ENCODE measurements at regions not wholly inside any gene's neighbourhood (a gene's known extent, or its start where the extent isn't known, plus 50 kb on each side); places are given as distances from the start of the nearest gene placed in this dataset.
"Not testable (repeated sequence)": the region's sequence is repeated elsewhere in the genome, so short reads cannot be mapped to it uniquely, and the experiment has no call there.

DNA sequence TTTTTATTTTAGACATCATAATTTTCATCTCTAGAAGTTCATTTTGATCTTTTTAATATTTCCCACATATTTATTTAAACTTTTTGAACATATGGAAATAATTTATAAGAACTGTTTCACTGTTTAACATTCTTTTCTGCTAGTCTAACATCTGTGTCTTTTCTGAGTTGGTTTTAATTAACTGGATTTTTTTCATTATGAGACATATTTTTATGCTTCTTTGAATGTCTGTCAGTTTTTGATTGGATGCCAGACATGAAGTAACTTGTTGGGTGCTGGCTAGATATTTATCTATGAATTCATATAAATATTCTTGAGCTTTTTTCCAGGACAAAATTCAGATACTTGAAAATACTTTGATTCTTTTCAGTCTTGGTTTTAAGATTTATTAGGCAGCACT lies 317.8 kb upstream of the NCAM1 start:
- DNase-seq (ENCODE audit: low read depth in 2 of 2), result no peak

DNA sequence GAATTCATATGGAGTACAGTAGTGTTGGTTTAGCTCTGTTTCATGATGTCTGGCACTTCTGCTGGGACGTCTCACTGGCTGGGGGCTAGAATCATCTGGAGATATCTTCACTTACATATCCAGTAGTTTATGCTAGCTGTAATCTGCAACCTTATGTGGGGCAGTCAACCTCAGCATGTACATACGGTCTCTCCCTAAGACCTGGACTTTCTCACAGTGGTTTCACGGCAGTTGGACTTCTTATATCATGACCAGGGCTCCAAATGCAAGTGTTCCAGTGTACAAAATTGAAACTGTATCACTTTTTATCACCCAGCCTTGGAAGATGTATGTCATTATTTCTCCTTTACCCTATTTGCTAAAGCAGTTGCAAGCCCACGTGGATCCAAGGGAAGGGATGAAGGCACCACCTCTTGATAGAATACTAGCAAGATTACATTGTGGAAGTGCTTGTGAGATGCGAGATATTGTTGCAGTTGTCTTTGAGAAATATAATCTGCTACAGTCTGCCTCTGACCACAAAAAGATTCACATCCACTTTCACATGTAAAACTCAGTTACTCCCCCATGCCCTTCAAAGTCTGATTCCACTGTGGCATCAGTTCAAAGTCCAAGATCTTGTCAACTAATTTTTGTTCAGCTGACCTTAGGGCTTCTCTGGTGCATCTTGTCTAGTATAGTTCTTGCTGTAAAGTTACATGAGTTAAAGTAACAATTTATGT lies 316.6 kb upstream of the NCAM1 start:
- no peak for DNase-seq (ENCODE audit: low read depth in 2 of 2)

DNA sequence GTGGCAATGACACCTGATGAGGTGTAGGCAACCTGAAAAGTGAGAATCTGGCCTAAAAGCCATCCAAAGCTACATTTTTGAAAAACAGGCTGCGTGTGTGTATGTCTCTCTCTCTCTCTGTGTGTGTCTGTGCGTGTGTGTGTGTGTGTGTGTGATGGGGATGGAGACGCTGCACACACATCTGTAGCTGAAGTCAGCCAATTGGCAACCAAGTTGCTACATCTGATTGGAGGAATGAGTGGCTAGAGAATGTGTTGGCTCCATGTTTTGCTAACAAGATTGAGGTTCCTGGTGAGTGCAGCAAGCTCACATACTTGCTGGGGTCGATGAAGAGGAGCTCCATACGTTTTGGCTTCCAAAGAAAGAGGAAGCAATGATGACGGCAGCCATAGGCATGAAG lies 311.4 kb upstream of the NCAM1 start:
- DNase-seq (ENCODE audit: low read depth in 2 of 2), result no peak

DNA sequence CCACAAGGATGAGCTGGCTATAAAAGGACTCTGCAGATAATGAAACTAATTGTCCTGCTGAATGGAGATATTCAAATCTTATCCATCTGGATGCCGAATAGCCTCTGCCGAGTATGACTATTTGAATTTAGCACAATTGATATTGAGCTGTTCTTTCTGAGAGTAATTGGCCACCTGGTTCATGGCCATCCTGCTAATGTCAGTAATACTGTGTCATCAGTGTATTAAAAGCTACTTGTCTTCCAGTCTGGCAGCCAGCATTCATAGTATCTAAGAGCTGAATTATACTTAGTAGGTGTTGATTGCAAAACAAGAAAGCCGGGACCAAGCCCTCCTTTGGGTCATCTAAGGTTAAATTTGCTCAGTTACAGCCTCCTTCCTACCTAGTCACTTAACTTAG lies 310.7 kb upstream of the NCAM1 start:
- no peak for DNase-seq (ENCODE audit: low read depth in 2 of 2)

DNA sequence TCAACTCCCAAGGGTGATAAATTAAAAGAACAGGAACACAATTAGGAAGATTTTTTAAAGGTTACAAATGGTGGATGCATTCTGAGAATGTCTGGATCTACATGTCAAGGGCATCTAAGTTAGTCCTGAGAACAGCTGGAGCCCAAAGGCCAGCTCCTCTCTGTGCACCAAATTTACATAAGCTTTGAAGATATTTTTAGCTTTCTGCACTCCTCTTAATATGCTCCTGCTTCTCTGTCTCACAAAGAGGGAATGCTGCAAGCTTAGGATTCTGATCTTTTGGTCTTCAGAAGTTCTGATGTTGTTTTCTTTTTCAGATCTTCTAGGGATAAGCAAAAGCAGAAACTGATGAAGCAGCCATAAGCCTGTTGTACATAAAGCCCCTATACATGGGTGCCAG lies 309.8 kb upstream of the NCAM1 start:
- no peak for DNase-seq (ENCODE audit: low read depth in 2 of 2)

DNA sequence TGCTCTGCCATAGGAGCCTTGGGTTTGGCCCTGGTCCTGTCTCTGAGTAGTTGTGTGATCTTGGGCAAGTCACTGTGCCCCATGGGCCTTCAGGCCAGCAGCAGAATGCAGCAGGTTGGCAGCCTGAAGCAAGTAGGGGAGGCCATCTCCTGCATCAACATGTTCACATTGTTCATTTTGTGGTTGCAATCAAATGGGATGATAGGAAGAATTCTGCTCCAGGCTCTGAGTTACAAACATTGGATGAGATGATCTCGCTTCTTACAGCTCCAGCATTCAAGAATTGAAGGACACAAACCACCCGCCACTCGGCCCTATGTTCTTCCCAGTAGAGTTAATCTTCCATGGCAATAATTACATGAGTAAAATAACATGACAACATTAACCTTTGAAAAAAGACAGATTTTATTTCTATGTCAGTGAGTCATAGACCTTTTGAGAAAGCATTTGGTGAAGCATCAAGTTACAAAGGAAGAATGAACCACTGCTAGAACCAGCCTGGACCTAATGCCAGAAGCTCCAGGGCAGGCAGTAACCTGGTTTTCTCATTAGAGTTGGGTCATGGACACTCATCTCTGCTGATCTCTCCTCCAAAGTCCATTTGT lies 308.3 kb upstream of the NCAM1 start:
- DNase-seq (ENCODE audit: low read depth in 2 of 2), result no peak

DNA sequence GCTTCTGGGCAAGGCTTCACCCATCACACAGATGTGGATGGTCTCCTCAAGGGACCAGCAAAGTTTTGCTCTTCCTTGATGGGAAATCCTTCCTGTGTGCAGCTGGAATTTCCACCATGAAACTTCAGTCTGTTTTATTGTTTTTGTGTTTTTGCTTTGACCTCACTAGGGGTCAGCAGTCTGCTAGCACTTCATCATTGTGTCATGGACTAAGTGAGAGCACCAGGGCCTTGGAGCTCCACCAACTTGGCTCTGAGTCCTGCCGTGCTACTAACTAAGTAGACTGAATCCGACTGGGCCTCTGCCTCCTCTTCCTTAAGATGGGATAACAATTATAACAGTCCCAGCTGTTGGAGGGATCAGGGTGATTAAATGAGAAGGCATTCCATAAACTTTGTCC lies 305.8 kb upstream of the NCAM1 start:
- DNase-seq (ENCODE audit: low read depth in 2 of 2), result no peak

DNA sequence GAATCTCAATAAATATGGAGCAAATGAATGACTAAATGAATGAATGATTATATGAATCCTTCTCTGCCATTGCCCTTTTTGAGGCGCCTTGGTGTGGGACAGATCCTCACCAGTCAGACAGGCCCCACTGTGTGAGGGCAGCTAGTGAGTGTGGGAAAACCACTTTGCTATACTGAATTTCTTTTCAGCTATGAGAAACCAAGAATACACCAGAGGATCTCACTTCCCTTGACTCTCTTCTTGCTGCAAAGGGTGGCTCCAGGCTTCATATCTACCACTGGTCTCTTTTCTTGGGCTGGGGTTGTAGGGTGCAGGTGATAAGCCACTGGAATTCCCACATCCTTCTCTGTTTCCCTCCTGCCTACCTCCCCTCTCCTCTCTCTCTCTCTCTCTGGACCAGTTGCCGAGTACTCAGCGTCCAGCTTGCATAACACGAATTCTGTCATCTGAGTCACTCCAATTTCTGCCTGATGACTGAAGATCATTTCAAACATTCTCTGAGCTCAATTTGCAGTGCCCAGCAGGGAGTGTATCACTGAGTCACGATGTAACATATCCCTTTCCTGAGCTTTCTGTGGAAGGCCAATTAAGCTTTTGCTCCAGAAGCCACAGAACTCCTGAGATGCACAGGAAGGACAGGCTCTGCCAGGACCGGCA lies 304.3 kb upstream of the NCAM1 start:
- no peak for DNase-seq (ENCODE audit: low read depth in 2 of 2)

DNA sequence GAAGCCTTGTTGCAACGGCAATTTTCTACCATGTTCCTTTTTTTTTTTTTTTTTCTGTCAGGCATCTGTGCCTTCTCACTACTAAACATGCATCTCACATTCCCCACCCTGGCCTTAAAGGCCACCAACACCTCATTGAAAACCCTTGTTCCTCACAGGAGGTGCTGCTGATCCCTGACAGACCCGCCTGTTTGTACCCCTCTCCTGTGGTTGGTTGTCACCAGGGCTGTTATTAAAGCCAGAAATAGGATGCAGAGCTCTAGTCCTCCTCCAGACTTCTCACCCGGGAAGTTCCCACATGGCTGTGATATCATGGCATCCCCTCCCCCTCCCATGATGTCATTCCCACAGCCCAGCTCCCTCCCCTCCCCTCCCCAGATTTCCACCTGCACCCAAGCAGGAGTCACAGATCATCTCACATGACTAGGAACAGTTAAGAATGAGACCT lies 302.8 kb upstream of the NCAM1 start:
- DNase-seq (ENCODE audit: low read depth in 2 of 2), result no peak

DNA sequence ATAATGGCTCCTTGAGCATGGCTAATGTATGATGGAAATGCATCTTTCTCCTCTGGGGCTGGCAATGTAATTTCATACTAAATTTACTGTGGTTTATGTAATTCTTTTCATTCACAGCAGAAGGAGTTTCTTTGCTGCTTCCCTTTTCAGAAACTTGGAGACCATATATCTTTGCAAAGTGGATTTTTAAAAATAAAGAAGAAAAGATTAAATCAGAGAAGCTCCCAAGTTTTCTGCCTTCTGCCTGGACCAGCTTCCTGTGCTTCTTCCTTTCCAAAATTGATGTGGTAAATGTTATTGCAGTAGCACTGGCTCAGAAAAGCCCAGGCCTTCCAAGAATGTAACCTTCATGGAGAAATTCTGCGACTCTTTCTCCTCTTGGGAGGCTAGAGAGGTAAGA lies 300.1 kb upstream of the NCAM1 start:
- DNase-seq (ENCODE audit: low read depth in 2 of 2), result no peak

DNA sequence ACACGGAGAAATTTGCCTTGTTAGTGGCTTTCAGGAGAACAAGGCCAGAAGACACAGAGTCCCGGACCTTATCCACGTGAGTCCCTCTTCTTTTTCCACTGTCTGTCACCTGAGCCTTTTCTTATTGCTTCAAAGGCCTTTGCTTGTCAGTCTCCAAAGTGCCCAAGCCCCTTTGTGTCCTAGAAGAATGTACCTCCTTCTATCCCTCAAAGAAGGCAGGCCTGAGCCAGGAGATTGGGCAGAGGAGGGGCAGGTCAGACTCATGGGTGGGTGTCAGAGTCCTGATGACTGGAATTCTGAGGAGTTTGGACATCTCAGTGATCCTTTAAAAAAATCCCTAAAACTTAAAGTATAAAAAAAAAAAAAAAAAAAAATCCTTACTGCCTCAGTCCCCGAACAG lies 299.6 kb upstream of the NCAM1 start:
- no peak for DNase-seq (ENCODE audit: low read depth in 2 of 2)

DNA sequence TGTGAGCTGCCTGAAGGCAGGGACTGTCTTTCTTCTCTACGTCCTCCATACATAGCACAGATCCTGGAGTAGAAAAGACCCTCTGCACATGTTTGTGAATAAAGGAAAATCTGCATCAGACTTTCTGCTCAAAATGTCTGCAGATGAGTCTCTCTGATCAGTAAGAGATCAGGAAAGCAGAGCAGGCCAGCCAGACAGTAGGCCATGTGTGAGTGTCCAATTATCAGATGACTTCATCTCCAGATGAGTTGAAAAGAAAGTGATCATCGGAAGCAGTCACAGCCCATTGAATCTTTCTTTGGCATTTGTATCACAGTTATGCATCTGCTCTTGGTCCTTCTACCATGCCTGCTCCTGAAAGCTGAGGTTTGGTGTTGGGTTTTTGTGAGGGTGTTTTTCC lies 298.7 kb upstream of the NCAM1 start:
- DNase-seq (ENCODE audit: low read depth in 2 of 2), result no peak

DNA sequence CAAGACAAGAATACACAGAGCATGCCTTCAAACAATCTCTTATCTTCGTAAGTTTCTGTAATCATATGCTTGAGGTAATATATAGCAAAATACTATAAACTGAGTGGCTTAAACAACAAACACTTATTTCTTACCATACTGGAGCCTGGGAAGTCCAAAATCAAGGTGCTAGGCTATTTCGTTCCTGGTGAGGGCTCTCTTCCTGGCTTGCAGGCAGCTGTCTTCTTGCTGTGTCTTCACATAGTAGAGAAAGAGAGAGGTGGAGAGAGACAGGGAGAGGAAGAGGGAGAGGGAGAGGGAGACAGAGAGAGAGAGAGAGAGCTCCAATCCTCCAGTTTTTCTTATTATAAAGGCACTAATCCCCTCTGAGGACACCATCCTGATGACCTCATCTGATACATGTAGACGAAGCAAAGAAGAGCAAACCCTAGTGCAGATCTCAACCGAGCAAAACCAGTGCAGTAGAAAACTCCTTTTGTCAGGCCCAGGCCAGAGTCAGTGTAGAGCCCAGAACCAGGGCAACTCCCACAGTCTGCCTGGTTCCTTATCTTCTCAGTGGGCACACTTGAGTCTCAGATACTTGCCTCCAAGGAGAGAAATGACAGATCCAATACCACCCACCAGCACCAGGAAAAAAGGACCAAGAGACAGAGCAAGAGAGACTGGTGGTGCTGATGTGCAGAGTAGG lies 297.1 kb upstream of the NCAM1 start:
- no peak for DNase-seq (ENCODE audit: low read depth in 2 of 2)

DNA sequence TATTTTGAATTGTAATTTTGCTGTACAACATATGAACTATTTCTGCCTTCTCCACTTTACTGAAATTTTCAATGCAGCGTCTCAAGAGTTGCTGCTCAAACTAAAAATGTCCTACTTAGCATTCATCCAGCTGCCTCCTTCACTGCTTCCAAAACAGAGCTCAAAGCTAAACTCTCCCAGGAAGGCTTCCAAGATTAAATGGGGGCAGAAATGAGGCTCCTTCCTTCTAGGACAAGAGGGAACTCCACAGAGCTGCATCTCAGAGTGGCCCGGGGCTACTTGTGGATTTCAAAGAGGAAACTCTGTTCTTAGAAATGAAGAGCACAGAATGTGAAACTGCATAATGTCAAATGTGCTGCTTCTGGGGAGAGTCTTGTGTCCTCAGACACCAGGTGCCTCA lies 295.9 kb upstream of the NCAM1 start:
- DNase-seq (ENCODE audit: low read depth in 2 of 2), result no peak

DNA sequence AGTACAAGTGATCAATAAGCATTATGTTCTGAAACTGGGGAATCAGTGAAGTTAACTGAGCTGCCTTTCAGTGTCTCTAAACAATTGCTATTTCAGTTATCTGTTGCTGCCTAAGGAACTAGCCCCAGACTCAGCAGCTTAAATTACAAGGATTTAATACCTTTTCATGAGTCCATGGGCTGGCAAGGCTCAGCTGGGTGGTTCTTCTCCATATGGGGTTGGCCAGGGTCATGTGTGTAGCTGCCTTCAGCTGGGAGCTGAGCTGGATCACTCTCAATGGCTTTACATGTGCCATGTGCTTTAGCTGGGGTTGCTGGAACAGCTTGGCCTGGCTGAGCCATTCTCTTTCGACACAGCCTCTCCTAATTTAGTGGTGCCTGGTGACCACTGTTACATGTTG lies 295.0 kb upstream of the NCAM1 start:
- no peak for DNase-seq (ENCODE audit: low read depth in 2 of 2)

DNA sequence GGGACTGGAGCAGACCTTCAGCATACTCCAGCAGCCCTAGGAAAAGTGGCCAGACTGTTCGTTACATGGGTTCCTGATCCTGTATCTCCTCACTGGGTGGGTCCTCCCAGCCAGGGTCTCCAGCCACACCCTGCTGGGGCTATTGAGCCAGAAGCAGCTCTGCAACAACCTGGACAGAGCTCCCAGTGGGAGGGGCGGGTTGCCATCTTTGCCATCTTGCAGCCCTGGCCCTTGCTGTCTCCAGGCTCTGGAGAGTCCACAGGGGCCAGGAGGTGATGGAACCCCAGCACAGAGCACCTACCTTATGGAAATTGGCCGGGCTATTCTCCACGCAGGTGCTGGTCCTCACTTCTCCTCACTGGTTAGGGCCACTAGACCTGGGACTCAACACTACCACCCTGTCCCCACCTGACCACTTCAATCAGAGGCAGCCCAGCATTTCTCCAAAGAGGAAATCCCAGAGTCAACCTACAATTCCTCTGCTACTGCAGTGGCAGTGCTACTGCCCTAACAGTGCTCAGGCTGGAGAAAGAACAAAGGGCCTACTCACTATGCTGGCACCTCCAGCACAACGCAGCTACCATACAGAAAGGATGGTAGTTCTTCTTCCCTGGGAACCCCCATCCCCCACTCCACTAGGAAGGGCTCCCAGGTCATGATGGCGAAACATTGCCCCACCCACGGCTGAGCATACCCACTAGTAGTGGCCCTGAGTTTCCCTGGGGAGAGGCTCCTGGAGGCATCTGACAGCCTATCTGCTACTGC lies 290.2 kb upstream of the NCAM1 start:
- no peak for DNase-seq (ENCODE audit: low read depth in 2 of 2)

DNA sequence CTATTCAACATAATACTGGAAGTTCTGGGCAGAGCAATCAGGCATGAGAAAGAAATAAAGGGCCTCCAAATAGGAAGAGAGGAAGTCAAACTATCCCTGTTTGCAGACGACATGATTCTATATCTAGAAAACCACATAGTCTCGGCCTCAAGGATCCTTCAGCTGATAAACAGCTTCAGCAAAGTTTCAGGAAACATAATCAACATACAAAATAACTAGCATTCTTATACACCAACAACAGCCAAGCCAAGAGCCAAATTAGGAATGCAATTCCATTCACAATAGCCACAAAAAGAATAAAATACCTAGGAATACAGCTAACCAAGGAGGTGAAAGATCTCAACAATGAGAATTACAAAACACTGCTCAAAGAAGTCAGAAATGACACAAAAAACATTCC lies 287.8 kb upstream of the NCAM1 start:
- not testable (repeated sequence) for DNase-seq (ENCODE audit: low read depth in 2 of 2)

DNA sequence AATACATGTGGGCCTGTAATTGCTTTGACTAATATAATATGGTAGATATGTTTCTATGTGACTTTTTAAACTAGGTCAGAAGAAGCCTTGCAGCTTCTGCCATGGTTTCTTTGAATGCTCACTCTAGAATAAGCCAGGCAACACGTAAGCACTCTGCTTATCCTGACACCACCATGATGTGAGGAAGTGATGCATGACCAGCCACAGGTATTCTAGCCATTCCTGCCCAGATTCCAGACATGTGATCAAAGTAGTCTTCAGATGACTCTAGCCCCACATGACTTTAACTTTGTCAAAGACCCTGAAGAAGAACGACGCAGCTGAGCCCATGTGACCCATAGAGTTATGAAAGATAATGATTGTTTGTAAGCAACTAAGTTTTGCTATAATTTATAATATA lies 276.1 kb upstream of the NCAM1 start:
- no peak for DNase-seq (ENCODE audit: low read depth in 2 of 2)

DNA sequence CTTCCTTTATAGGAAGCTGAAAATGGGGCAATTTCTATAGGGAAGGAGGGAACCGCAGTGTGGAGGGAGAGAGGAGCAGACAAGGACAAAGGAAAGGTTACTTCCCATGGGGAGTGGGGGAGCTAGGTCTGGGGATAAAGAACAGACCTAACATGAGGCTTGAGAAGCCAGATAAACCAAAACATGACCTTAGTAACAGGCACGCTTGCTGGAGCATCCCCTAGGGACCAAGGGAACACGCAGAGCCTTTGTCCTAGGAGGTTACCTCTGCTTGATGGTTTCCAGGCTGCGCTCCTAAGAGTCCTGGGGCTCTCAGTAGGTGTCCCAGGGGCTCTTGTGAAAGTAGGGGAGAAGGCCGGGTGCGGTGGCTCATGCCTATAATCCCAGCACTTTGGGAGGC lies 271.4 kb upstream of the NCAM1 start:
- no peak for DNase-seq (ENCODE audit: low read depth in 2 of 2)

DNA sequence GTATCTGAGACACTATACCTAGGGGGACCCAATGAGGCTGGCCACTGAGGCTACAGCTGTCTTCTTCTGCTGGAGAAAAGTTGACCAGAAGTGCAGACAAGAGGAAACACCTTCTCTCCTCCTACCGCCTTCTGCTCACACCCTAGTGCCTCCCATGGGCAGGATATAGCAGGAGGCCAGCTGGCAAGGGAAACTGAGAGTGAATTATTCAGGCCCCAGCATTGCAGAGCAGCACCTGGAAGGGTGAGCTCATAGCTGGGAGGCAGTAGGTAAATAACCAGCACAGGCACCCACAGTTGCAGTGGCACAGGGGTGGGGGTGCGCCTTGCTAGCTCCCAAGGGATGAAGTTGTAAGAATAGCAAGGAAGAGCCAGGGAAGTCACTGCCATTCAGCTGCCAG lies 267.4 kb upstream of the NCAM1 start:
- DNase-seq (ENCODE audit: low read depth in 2 of 2), result no peak

DNA sequence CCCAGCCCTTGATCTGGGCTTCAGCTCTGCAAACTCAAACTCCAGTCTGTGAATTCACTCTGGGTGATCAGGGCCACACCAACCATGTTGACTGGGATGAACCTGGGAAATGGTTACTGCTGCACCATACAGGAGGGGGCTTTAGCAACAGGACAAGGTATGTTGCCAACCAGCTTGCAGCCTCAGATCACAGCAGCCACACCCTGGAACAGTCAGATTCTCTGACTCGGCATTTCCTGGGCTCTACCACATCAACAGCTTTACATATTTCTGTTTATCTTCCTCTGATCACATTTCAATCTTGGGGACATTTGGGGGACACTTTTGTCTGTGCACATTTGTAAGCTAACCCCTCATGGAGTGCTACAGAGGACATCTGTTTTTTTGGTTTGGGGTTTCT lies 267.0 kb upstream of the NCAM1 start:
- no peak for DNase-seq (ENCODE audit: low read depth in 2 of 2)

DNA sequence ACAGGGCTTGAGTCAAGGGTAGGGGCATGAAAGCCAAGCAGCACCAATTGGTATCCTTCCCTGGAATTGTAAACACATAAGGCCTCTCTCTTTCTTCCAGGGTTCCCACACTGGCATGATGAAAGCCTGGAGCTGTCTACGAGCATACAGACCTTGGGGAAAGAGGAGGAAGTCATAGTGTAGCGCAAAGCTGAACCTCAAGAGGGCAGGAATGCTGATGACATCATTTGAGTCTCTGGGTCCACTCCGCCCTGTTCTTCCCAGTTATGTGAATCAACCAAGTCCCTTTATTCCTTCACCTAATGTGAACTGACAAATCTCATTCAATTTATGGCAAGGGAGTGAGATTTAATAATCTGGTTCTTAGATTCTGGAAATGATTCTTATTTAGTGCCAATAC lies 266.4 kb upstream of the NCAM1 start:
- no peak for DNase-seq (ENCODE audit: low read depth in 2 of 2)
